ENCODE measurements at regions not wholly inside any gene's neighbourhood (a gene's known extent, or its start where the extent isn't known, plus 50 kb on each side); places are given as distances from the start of the nearest gene placed in this dataset.

GRCh38 chr10:113992471-113993011 is 51.1 kb upstream of the ADRB1 start:
- TF ChIP-seq POLR2A (IDR thresholded peaks at IDR 0.05) (no peak), CTCF (IDR thresholded peaks at IDR 0.05) (no peak), EP300 (IDR thresholded peaks at IDR 0.05; ENCODE audit: low read depth) (no peak), POLR2AphosphoS5 (IDR thresholded peaks at IDR 0.05) (no peak)
- in situ Hi-C loops (cut with MboI; ENCODE audit: low pct_ligation_motif_present in 1 of 4, low pct_unique_long_range_greater_than_20kb in 1 of 4, low sequenced_read_pairs in 3 of 4), result no loop called here
- H3K36me3 ChIP-seq, result no peaks in the 10 kb centered on the region

GRCh38 chr10:113993489-113993991 is 50.1 kb upstream of the ADRB1 start:
- H3K27me3 ChIP-seq, result no peaks in the 10 kb centered on the region
- no peaks in the 10 kb centered on the region for H3K36me3 ChIP-seq
- DNase-seq, result no peak
- H3K4me1 ChIP-seq, result peaks cover 0 to 13% (median under 1%) of the 10 kb centered on the region in 4 donors
- H3K27ac ChIP-seq, result peak overlapping the region in 2 of 4 donors; percentile 4 to 8
- TF ChIP-seq POLR2A (IDR thresholded peaks at IDR 0.05) (no peak), EP300 (IDR thresholded peaks at IDR 0.05; ENCODE audit: low read depth) (no peak), POLR2AphosphoS5 (IDR thresholded peaks at IDR 0.05) (no peak), CTCF (IDR thresholded peaks at IDR 0.05) (no peak)
- 80% methylated on average over 3 of the region's 3 CpGs; no CpG with 5 or more reads in 1 of the 2 donors for WGBS, 2 donors (ENCODE audit: low coverage in 1 of 2)
- H3K4me3 ChIP-seq, result no peak overlapping the region
- intact Hi-C loops (cut with DNase I; ENCODE audit: low total_unique reads) (loop anchor here (10.0 kb wide), 1 partner anchor 661 kb away; the partner anchor contains the start of gene ABLIM1), in situ Hi-C loops (cut with MboI; ENCODE audit: low pct_ligation_motif_present in 1 of 4, low pct_unique_long_range_greater_than_20kb in 1 of 4, low sequenced_read_pairs in 3 of 4) (no loop called here)
- H3K9me3 ChIP-seq, result no peaks in the 10 kb centered on the region

More at GRCh38 chr10:113992471-113993011, 51.1 kb upstream of the ADRB1 start:
- Histone ChIP-seq H3K9me3 (no peaks in the 10 kb centered on the region), H3K27ac (no peak overlapping the region), H3K27me3 (no peaks in the 10 kb centered on the region), H3K4me1 (peaks cover 0 to 6% (median 0%) of the 10 kb centered on the region in 4 donors), H3K4me3 (no peak overlapping the region)
- 60 to 79% methylated on average over 2 to 9 of the region's 9 CpGs for WGBS, 2 donors (ENCODE audit: low coverage in 1 of 2)
- no peak for DNase-seq
- intact Hi-C loops (cut with DNase I; ENCODE audit: low total_unique reads), result loop anchor here (10.0 kb wide), 1 partner anchor 662 kb away; the partner anchor contains the start of gene ABLIM1

Measured in transverse colon (tissue), 4 donors.